GM12878 (cell line): ENCODE measurements at regions not wholly inside any gene's neighbourhood (a gene's known extent, or its start where the extent isn't known, plus 50 kb on each side); places are given as distances from the start of the nearest gene placed in this dataset.

Experiments
- ATAC-seq: fragments of 200-7000 bp; cut with Tn5 transposase; 3 replicates; pipeline ENCODE4 v1.9.1; 2020; ENCODE audit warnings: mild to moderate bottlenecking, moderate library complexity
- BruUV-seq: library from RNA; stranded (reverse); fragments of 400-500 nt; replicated peaks from 2 replicates; lab custom pipeline; 2021; lab: Mats Ljungman, UMichigan
- CTCF ChIA-PET: fragments of 300-600 bp; sonication (Branson Sonifier 250); formaldehyde crosslinking; extraction: SDS; loops from one replicate; lab custom pipeline; 2021; ENCODE audit warnings: inconsistent platforms; lab: Yijun Ruan, JAX
- POLR2A ChIA-PET: fragments of 350-600 bp; formaldehyde crosslinking; extraction: SDS; loops from one replicate; lab custom pipeline; 2021; ENCODE audit warnings: inconsistent platforms; lab: Charles Lee
- RAD21 ChIA-PET: fragments of 300-600 bp; sonication (Branson Sonifier 250); formaldehyde crosslinking; loops from one replicate; lab custom pipeline; 2023; ENCODE audit warnings: antibody characterized with exemption; ENCODE audit not compliant: unreplicated experiment; lab: Charles Lee
- SMC1A ChIA-PET: fragments of 300-600 bp; sonication (Branson Sonifier 250); formaldehyde crosslinking; loops from one replicate; lab custom pipeline; 2023; ENCODE audit not compliant: unreplicated experiment, uncharacterized antibody; lab: Charles Lee
- DNase-seq: peaks from one replicate; pipeline ENCODE4 v3.0.0-alpha.2; 2011; ENCODE audit warnings: low read depth, low spot score
- FAIRE-seq: peaks from 3 replicates; lab custom pipeline; 2011; peaks lifted over from hg19 to GRCh38; lab: Jason Lieb, UNC
- H2AFZ ChIP-seq: 2 replicates; pipeline ENCODE4 v1.6.0; 2011; ENCODE audit warnings: low read depth, low read length, control low read depth; ENCODE audit not compliant: control insufficient read depth
- H3K27ac ChIP-seq: 2 replicates; pipeline ENCODE4 v1.5.1; 2011; ENCODE audit warnings: control low read depth; ENCODE audit not compliant: control insufficient read depth, insufficient read depth
- H3K27me3 ChIP-seq, 2 experiments: replicated peaks in 1 of 2; 2 replicates each; pipeline versions ENCODE4 v1.6.0 to v1.6.1; 2011; ENCODE audit warnings: low read length in 1 of 2; ENCODE audit not compliant: control insufficient read depth in 2 of 2, insufficient read depth in 2 of 2
- H3K36me3 ChIP-seq, 2 experiments: 2 replicates each; pipeline ENCODE4 v1.5.1; 2011; ENCODE audit warnings: low read length in 1 of 2; ENCODE audit not compliant: control insufficient read depth in 2 of 2, insufficient read depth in 2 of 2
- H3K4me1 ChIP-seq: 2 replicates; pipeline ENCODE4 v1.6.1; 2011; ENCODE audit warnings: mild to moderate bottlenecking, low read length, moderate library complexity, mixed read lengths; ENCODE audit not compliant: control insufficient read depth, insufficient read depth
- H3K4me2 ChIP-seq: 2 replicates; pipeline ENCODE4 v1.6.0; 2011; ENCODE audit warnings: control low read depth; ENCODE audit not compliant: control insufficient read depth, insufficient read depth
- H3K4me3 ChIP-seq: fragments of 200-600 bp; sonication (generic); 2 replicates; pipeline ENCODE4 v1.5.1; 2016
- H3K79me2 ChIP-seq: 2 replicates; pipeline ENCODE4 v1.6.0; 2011; ENCODE audit warnings: low read length; ENCODE audit not compliant: control insufficient read depth, insufficient read depth
- H3K9ac ChIP-seq: 2 replicates; pipeline ENCODE4 v1.8.0; 2011; ENCODE audit warnings: low read length, control low read depth, mixed read lengths; ENCODE audit not compliant: control insufficient read depth, insufficient read depth
- H3K9me3 ChIP-seq: replicated peaks from 3 replicates; pipeline ENCODE4 v1.5.1; 2011; ENCODE audit warnings: mild to moderate bottlenecking, low read length; ENCODE audit not compliant: control insufficient read depth, insufficient read depth
- H4K20me1 ChIP-seq: 2 replicates; pipeline ENCODE4 v1.6.0; 2011; ENCODE audit not compliant: control insufficient read depth, insufficient read depth
- CBFB ChIP-seq: IDR thresholded peaks from 2 replicates; pipeline ENCODE4 v1.6.1; 2016; ENCODE audit warnings: antibody characterized with exemption, low read depth
- CEBPB ChIP-seq, 2 experiments: fragments of 150-350 bp in 1 of 2; IDR thresholded peaks; 2 replicates each; pipeline ENCODE4 v1.6.1; 2012 to 2014; ENCODE audit warnings: low read depth in 2 of 2, low read length in 2 of 2, borderline replicate concordance in 1 of 2, inconsistent platforms in 1 of 2
- JUNB ChIP-seq: IDR thresholded peaks from 2 replicates; pipeline ENCODE4 v1.6.1; 2016; ENCODE audit warnings: antibody characterized with exemption, mild to moderate bottlenecking
- MTA3 ChIP-seq: IDR thresholded peaks from 2 replicates; pipeline ENCODE4 v1.6.1; 2012; ENCODE audit warnings: low read length, inconsistent platforms, borderline replicate concordance
- NFXL1 ChIP-seq: fragments of 450-650 bp; IDR thresholded peaks from 2 replicates; pipeline ENCODE4 v1.6.1; 2017; ENCODE audit warnings: antibody characterized with exemption, mild to moderate bottlenecking, borderline replicate concordance
- PML ChIP-seq: IDR thresholded peaks from 2 replicates; pipeline ENCODE4 v1.6.1; 2012; ENCODE audit warnings: low read length, inconsistent platforms
- RELA ChIP-seq: fragments of 450-650 bp; IDR thresholded peaks from 2 replicates; pipeline ENCODE4 v1.8.0; 2014; ENCODE audit warnings: borderline replicate concordance; ENCODE audit not compliant: partially characterized antibody
- SMAD1 ChIP-seq: fragments of 450-650 bp; IDR thresholded peaks from 2 replicates; pipeline ENCODE4 v1.6.1; 2018; ENCODE audit warnings: mild to moderate bottlenecking, low read depth; ENCODE audit not compliant: partially characterized antibody
- TCF12 ChIP-seq: IDR thresholded peaks from 2 replicates; pipeline ENCODE4 v1.6.1; 2011; ENCODE audit warnings: low read depth, mild to moderate bottlenecking, low read length
- ZNF622 ChIP-seq: fragments of 450-650 bp; IDR thresholded peaks from 2 replicates; pipeline ENCODE4 v1.6.1; 2017; ENCODE audit warnings: mild to moderate bottlenecking, inconsistent platforms
- WGBS: methylation state at CpG from one replicate; pipeline ENCODE4 v1.1.6; 2016; ENCODE audit warnings: low lambda C conversion rate; ENCODE audit not compliant: insufficient replicate concordance, insufficient coverage; ENCODE audit errors: missing lambda C conversion rate; 5-methylcytosine and 5-hydroxymethylcytosine counted together
- in situ Hi-C: fragments of 300-500 bp; cut with MboI; formaldehyde crosslinking; loops from 9 replicates; pipeline ENCODE4 v1.14.3; 2018; ENCODE audit warnings: mixed read lengths
- intact Hi-C: fragments of 100-400 bp; cut with micrococcal nuclease; formaldehyde crosslinking; loops from one replicate; pipeline ENCODE4 v1.14.2; 2022; ENCODE audit not compliant: unreplicated experiment
- TF ChIP-seq, protein P1 (sequence below): IDR thresholded peaks from 2 replicates; pipeline ENCODE4 v1.6.1; 2011; ENCODE audit warnings: borderline replicate concordance, low read depth, mild to moderate bottlenecking, moderate library complexity, mixed read lengths, low read length; ENCODE audit not compliant: insufficient read depth; ENCODE audit errors: extremely low read length
- TF ChIP-seq, protein P2 (sequence below): IDR thresholded peaks from 2 replicates; pipeline ENCODE4 v1.6.1; 2011; ENCODE audit warnings: mild to moderate bottlenecking, low read depth, low read length, moderate library complexity; ENCODE audit not compliant: insufficient replicate concordance
- TF ChIP-seq, protein P3 (sequence below): fragments of 450-650 bp; IDR thresholded peaks from 2 replicates; pipeline ENCODE4 v1.6.1; 2017; ENCODE audit warnings: low read depth, mild to moderate bottlenecking, moderate library complexity
- TF ChIP-seq, protein P4 (sequence below): fragments of 450-650 bp; IDR thresholded peaks from 2 replicates; pipeline ENCODE4 v1.6.1; 2018; ENCODE audit warnings: mild to moderate bottlenecking, low read depth, moderate library complexity; ENCODE audit not compliant: partially characterized antibody
- TF ChIP-seq, protein P5 (sequence below): fragments of 450-650 bp; formaldehyde crosslinking; IDR thresholded peaks from 2 replicates; pipeline ENCODE4 v1.5.0; 2022; ENCODE audit warnings: mild to moderate bottlenecking, missing genetic modification characterization

GRCh38 chr4:176406297-176406696, 86.5 kb downstream of the SPCS3 start:
- WGBS, result 48% methylated on average over 4 of the region's 4 CpGs
- H2AFZ ChIP-seq, result no peak overlapping the region
- in situ Hi-C loops, result no loop called here
- H3K79me2 ChIP-seq, result no peaks in the 10 kb centered on the region
- ChIA-PET RAD21 (no interaction called here), POLR2A (no interaction called here), CTCF (no interaction called here), SMC1A (interaction anchor here (1.0 kb wide), 1 partner anchor 27 kb away, joined by 3 read pairs; no protein-coding TSS in a partner anchor)
- H3K9ac ChIP-seq, result no peak overlapping the region
- ATAC-seq, result no peak
- intact Hi-C loops, result no loop called here
- peaks cover 4% of the 10 kb centered on the region; the same call in 1 of the 3 replicates for H3K9me3 ChIP-seq
- H3K27ac ChIP-seq, result no peak overlapping the region
- H3K27me3 ChIP-seq, result no peaks in the 10 kb centered on the region
- no peak for FAIRE-seq
- H3K36me3 ChIP-seq, result no peaks in the 10 kb centered on the region
- no TSS peak for BruUV-seq
- no peak for DNase-seq
- H4K20me1 ChIP-seq, result no peaks in the 10 kb centered on the region
- H3K4me2 ChIP-seq, result no peak overlapping the region
- H3K4me3 ChIP-seq, result no peak overlapping the region
- no peaks in the 10 kb centered on the region for H3K4me1 ChIP-seq
- TF ChIP-seq, protein P1, sequence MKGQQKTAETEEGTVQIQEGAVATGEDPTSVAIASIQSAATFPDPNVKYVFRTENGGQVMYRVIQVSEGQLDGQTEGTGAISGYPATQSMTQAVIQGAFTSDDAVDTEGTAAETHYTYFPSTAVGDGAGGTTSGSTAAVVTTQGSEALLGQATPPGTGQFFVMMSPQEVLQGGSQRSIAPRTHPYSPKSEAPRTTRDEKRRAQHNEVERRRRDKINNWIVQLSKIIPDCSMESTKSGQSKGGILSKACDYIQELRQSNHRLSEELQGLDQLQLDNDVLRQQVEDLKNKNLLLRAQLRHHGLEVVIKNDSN, result no peak
- no peak for TF ChIP-seq CBFB
- no peak for TF ChIP-seq TCF12
- TF ChIP-seq JUNB, result no peak
- no peak for TF ChIP-seq ZNF622
- TF ChIP-seq PML, result no peak
- TF ChIP-seq NFXL1, result no peak
- TF ChIP-seq, protein P2, sequence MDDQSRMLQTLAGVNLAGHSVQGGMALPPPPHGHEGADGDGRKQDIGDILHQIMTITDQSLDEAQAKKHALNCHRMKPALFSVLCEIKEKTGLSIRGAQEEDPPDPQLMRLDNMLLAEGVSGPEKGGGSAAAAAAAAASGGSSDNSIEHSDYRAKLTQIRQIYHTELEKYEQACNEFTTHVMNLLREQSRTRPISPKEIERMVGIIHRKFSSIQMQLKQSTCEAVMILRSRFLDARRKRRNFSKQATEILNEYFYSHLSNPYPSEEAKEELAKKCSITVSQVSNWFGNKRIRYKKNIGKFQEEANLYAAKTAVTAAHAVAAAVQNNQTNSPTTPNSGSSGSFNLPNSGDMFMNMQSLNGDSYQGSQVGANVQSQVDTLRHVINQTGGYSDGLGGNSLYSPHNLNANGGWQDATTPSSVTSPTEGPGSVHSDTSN, result no peak
- TF ChIP-seq, protein P3, sequence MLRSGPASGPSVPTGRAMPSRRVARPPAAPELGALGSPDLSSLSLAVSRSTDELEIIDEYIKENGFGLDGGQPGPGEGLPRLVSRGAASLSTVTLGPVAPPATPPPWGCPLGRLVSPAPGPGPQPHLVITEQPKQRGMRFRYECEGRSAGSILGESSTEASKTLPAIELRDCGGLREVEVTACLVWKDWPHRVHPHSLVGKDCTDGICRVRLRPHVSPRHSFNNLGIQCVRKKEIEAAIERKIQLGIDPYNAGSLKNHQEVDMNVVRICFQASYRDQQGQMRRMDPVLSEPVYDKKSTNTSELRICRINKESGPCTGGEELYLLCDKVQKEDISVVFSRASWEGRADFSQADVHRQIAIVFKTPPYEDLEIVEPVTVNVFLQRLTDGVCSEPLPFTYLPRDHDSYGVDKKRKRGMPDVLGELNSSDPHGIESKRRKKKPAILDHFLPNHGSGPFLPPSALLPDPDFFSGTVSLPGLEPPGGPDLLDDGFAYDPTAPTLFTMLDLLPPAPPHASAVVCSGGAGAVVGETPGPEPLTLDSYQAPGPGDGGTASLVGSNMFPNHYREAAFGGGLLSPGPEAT, result no peak
- TF ChIP-seq, protein P4, sequence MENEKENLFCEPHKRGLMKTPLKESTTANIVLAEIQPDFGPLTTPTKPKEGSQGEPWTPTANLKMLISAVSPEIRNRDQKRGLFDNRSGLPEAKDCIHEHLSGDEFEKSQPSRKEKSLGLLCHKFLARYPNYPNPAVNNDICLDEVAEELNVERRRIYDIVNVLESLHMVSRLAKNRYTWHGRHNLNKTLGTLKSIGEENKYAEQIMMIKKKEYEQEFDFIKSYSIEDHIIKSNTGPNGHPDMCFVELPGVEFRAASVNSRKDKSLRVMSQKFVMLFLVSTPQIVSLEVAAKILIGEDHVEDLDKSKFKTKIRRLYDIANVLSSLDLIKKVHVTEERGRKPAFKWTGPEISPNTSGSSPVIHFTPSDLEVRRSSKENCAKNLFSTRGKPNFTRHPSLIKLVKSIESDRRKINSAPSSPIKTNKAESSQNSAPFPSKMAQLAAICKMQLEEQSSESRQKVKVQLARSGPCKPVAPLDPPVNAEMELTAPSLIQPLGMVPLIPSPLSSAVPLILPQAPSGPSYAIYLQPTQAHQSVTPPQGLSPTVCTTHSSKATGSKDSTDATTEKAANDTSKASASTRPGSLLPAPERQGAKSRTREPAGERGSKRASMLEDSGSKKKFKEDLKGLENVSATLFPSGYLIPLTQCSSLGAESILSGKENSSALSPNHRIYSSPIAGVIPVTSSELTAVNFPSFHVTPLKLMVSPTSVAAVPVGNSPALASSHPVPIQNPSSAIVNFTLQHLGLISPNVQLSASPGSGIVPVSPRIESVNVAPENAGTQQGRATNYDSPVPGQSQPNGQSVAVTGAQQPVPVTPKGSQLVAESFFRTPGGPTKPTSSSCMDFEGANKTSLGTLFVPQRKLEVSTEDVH, result no peak
- TF ChIP-seq CEBPB (IDR thresholded peaks at IDR 0.05; ENCODE audit: borderline replicate concordance in 1 of 2, low read depth in 2 of 2, low read length in 2 of 2), result no peak
- no peak for TF ChIP-seq RELA
- no peak for TF ChIP-seq SMAD1
- no peak for TF ChIP-seq MTA3
- TF ChIP-seq, protein P5, sequence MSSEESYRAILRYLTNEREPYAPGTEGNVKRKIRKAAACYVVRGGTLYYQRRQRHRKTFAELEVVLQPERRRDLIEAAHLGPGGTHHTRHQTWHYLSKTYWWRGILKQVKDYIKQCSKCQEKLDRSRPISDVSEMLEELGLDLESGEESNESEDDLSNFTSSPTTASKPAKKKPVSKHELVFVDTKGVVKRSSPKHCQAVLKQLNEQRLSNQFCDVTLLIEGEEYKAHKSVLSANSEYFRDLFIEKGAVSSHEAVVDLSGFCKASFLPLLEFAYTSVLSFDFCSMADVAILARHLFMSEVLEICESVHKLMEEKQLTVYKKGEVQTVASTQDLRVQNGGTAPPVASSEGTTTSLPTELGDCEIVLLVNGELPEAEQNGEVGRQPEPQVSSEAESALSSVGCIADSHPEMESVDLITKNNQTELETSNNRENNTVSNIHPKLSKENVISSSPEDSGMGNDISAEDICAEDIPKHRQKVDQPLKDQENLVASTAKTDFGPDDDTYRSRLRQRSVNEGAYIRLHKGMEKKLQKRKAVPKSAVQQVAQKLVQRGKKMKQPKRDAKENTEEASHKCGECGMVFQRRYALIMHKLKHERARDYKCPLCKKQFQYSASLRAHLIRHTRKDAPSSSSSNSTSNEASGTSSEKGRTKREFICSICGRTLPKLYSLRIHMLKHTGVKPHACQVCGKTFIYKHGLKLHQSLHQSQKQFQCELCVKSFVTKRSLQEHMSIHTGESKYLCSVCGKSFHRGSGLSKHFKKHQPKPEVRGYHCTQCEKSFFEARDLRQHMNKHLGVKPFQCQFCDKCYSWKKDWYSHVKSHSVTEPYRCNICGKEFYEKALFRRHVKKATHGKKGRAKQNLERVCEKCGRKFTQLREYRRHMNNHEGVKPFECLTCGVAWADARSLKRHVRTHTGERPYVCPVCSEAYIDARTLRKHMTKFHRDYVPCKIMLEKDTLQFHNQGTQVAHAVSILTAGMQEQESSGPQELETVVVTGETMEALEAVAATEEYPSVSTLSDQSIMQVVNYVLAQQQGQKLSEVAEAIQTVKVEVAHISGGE (CRISPR knock-in tag), result no peak
